GM12892 (cell line): ENCODE measurements at regions not wholly inside any gene's neighbourhood (a gene's known extent, or its start where the extent isn't known, plus 50 kb on each side); places are given as distances from the start of the nearest gene placed in this dataset.

Experiments used
- POLR2A ChIP-seq: IDR thresholded peaks from 2 replicates; pipeline ENCODE4 v1.6.1; 2011; ENCODE audit warnings: low read depth, low read length, control low read depth
- TAF1 ChIP-seq: IDR thresholded peaks from 2 replicates; pipeline ENCODE4 v1.6.1; 2011; ENCODE audit warnings: low read depth, mild to moderate bottlenecking, control low read depth, low read length, borderline replicate concordance

- TF ChIP-seq POLR2A (no peak), TAF1 (no peak)
These were observed 182.3 kb downstream of the MBOAT1 start for GRCh38 chr6:20029979-20030378.
